Transverse colon (tissue), 4 donors: ENCODE measurements at regions not wholly inside any gene's neighbourhood (a gene's known extent, or its start where the extent isn't known, plus 50 kb on each side); places are given as distances from the start of the nearest gene placed in this dataset.
"Not testable (repeated sequence)": the region's sequence is repeated elsewhere in the genome, so short reads cannot be mapped to it uniquely, and the experiment has no call there.

ENCODE experiments used
- CTCF ChIP-seq, 5 experiments: fragments of 200-600 bp in 3 of 5; fragments of 450-650 bp in 2 of 5; sonication (generic) in 3 of 5; IDR thresholded peaks; 1 replicate in 2 of 5; 2 replicates in 3 of 5; pipeline ENCODE4 v1.5.1; 2016 to 2017; ENCODE audit warnings: antibody characterized with exemption in 5 of 5, inconsistent platforms in 3 of 5, mild to moderate bottlenecking in 2 of 5, moderate library complexity in 1 of 5
- POLR2A ChIP-seq: fragments of 450-650 bp; IDR thresholded peaks from one replicate; pipeline ENCODE4 v1.6.1; 2016; ENCODE audit warnings: antibody characterized with exemption, mild to moderate bottlenecking, moderate library complexity
- POLR2AphosphoS5 ChIP-seq, 3 donors: sonication (generic); formaldehyde crosslinking; IDR thresholded peaks; one replicate each; pipeline ENCODE4 v1.6.1; 2016; ENCODE audit warnings: antibody characterized with exemption in 3 of 3

GRCh38 chr20:40911152-40911551, 117.5 kb upstream of the TOP1 start:
- TF ChIP-seq CTCF (IDR thresholded peaks at IDR 0.05); POLR2AphosphoS5 (IDR thresholded peaks at IDR 0.05); POLR2A: not testable (repeated sequence)
